Germinal center (tissue), 1 donor: ENCODE measurements at regions not wholly inside any gene's neighbourhood (a gene's known extent, or its start where the extent isn't known, plus 50 kb on each side); places are given as distances from the start of the nearest gene placed in this dataset.
"Not testable (repeated sequence)": the region's sequence is repeated elsewhere in the genome, so short reads cannot be mapped to it uniquely, and the experiment has no call there.

Experiments
- DNase-seq: peaks from one replicate; pipeline ENCODE4 v3.0.0; 2012; ENCODE audit warnings: mixed read lengths, low spot score

DNA sequence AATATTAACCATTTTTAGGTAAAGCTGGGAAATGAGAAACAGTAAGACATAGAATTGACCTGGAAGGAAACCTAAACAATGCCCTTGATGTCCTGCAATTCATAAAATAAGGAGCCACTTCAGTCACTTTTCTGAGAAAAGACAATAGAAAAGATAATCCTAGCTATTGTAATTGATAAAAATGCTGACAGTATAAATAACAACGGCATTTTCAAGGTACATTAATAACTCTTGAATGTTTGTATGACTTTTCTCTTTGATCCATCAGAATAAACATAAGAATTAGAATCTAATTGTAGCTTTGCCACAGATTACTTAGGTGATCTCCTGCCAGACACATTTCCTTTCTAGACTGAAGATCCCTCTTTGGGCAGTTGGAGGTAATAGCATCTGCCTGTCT, 719.5 kb downstream of the SLC4A3 start:
- no peak for DNase-seq

DNA sequence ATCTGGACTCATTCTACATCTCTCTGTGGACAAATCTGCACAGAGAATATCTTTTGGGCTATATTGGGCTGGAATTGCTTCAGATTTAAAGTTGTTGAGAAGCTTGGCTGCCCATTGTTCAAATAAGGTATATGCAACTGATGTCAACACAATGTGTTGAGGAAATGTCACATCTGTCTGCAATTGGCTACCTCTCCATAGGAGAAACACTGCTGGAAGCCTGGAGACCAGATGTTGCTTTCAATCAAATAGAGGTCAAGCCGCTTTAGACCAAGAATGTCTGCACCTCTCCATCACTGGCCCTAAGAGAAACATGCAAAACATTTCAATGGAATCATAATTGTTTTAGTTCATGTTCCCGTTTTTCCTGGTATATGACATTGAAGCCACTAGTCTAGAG, 720.2 kb downstream of the SLC4A3 start:
- no peak for DNase-seq

DNA sequence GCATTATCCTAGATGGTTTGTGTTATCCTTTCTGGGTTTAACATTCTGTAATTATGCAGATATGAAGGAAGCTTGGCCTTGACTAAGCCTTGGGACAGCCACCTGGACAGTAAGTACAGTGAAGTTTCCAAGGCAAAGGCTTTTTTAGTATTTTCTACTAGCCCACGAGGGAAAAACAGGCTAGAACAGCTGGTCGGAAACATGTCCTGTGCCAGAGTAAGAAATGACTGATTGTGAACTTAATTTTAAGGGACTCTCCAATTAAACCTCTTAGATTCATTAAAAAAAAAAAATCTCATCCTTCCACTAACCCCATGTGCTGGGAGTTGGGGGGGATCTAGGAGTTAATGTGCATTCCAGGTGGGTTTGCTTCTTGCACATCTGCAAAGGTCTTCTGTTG, 720.8 kb downstream of the SLC4A3 start:
- DNase-seq = no peak

DNA sequence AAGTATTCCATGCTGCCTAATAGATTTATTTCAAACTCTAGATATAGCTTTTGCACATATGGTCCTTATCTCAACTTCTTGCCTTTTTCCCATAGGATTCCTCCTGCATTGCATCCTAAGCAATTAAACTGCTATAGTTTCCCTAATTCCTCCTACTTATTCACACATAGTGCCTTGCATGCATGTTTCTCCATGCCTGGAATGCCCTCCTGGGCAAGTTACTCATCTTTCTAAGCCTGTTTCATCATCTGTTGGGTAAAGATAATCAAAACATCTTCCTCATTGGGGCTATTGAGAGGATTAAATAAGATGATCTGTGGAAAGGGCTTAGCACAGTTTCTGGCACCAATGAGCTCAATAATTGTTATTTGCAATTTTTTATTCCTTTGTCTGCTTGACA, 726.5 kb downstream of the SLC4A3 start:
- no peak for DNase-seq

DNA sequence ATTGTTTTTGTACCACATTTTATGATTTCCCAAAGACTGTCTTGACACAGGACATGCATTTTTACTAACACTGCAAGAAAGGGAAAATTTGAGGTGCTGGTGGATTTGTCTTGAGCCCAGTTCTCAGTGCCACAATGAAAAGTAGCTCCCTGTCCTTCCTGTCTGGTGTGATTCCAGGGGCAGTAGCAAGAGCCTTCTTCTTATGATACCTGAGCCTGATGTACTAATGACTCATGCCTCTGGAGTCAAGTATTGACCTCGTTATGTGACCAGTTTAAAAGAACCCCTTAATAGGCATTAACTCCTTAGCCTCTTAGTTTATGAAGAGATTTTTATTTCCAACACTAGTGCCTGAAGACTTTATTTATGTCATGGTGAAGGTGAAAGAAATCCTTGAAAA, 728.6 kb downstream of the SLC4A3 start:
- no peak for DNase-seq

DNA sequence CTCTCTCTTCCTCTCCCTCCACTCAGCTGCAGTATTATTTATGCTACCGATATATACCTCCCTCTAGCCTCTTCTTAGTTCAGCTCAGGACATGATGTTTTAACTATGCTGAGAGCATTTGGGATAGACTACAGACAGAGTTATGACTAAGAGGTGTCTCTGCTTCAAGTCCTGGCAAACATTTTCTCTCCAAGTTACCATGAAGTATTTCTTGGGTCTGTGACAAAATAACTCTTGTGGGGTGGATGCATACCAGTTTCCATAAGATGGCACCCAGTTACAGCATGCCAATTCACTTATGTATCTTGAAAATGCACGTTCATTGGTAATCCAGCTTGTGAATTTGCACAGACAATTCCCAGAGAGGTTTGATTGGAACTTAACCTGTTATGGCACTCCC, 737.6 kb downstream of the SLC4A3 start:
- no peak for DNase-seq

DNA sequence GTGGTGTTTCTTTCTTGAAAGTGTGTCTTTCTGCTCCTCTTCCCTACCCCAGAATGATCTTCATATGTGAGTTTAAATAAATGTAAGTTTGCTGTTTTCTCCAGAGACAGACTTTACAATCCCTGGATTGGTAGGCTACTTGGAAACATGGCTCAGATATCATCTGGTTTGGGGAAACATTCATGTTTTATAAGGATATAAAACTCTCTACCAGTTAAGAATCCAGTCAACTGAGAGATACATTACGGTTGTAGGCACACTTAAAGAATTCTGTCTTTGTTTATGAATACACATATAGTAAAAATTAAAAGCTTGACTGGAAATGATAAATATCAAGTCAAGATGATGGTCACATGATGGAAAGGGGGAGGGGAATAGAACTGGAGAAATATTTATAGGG, 739.3 kb downstream of the SLC4A3 start:
- no peak for DNase-seq

DNA sequence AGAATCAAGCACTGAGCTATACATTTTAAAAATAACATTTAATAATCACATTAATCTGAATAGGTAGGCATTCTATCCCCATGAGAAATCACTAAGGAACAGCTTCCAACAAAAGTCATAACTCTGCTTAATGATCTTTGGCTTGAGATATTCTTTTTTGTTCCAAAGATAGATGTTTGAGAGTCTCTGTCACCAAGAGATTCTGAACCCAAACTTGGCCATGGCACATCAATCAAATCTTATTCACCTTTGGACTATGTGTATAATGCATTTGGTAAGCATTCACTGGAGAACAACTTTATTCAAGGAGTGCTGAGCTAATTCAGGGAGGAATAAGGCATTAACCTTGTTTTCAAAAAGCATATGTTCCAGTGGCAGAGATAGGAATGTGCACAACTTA, 743.3 kb downstream of the SLC4A3 start:
- DNase-seq = no peak

DNA sequence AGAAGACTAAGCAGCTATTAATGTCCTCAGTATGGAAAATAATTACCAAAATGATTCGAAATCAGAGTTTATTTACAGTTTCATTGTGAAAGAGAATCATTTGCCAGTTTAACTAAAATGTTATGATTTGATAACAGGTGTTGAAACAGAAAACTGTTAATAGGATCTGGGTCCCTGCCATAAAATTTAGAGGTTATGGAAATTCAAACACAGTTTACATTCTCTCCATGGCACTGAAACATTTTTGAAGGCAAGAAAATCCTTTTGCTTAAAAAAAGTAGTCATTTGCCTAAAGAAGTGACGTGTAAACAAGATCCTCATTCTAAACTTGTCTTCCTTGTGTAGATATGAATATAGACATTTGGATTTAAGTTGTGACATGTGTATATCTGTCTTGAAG, 743.8 kb downstream of the SLC4A3 start:
- no peak for DNase-seq

DNA sequence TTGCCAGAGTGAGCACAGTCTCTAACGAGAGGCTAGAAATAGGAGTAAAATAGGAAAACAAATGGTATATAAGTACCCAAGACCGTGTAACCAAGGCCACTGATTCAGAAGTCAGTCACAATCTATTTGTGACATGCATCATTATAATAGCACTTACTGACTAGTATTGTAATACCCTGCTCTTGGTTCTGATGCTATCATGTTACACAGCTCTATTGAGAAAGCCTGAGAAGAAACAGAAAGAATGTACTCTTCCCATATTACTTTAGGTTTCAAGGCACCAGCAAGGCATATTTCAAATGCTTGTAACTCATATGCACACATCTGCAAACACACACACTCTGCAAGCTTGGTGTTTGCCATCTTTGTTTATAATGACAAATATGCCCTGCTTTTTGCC, 746.4 kb downstream of the SLC4A3 start:
- DNase-seq = no peak

DNA sequence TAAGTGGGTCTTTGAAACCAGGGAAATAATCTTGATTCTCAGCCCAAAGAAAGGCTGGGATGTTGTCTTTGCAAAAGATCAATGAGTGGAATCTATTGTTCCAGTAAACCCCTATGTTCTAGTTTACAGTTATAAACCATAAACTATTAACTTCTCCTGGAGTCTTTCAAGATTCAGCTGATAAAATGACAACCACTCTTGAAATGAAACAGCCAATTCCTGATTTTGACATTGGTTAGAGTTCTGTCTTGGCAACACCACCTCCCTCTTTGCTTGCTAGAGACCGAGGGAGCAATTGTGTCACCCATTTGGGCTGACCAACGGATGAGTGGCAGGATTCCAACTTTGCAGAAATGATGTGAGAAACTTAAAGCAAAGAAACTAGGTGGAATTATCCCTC, 746.9 kb downstream of the SLC4A3 start:
- no peak for DNase-seq

DNA sequence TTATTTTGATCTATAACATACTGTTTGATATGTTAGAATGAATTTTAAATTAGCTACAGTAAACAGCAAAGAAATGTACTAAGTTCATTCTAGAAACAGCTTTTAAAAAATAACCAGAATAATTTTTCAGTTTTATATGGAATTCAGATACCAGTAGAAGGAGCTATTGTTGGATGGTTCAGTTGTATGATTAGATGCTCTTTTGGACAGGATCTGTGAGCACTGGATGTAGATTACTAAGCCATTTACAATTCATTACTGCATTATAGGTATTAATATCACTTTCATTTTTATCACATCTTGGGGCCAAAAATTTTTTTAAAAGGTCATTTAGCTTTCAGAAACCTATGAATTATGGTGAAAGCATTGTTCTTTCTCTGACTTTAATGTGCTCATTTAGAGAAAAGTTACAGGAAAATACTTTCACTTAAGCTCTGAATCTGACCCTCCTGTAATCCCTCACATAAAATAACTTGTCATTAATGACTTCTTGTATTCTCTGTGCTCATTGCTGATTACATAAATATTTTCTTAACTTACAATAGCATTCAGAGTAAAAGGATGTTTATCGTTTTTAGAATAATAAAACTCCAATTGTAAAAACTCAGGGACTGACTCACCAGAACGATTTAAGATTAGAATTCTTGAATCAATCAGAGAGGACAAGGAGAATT, 750.2 kb downstream of the SLC4A3 start:
- no peak for DNase-seq

DNA sequence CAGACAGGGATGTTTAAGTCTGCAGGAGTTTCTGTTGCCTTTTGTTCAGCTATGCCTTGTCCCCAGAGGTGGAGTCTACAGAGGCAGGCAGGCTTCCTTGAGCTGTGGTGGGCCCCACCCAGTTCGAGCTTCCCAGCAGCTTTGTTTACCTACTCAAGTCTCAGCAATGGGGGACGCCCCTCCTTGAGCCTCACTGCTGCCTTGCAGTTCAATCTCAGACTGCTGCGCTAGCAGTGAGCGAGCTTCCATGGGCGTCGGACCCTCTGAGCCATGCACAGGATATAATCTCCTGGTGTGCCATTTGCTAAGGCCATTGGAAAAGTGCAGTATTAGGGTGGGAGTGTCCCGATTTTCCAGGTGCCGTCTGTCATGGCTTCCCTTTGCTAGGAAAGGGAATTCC, 760.3 kb downstream of the SLC4A3 start:
- DNase-seq = not testable (repeated sequence)

DNA sequence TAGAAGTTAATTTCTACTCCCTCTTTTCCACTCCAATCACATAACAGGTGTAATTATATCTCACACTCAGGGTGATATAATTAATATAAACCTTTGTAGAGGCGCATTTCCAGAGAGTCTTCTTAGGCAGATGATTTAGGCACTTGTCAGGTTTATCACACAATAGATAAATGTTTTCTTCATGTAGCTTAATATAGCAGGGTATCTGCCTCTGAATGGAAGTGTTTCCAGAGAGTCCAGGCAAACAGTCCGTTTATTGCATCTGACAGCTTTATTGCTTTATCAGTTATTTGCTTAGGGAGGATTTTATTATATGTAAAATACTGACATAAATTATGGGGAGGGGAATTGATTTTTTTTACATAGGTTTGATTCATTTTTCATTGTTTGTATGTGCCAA, 766.3 kb downstream of the SLC4A3 start:
- no peak for DNase-seq

DNA sequence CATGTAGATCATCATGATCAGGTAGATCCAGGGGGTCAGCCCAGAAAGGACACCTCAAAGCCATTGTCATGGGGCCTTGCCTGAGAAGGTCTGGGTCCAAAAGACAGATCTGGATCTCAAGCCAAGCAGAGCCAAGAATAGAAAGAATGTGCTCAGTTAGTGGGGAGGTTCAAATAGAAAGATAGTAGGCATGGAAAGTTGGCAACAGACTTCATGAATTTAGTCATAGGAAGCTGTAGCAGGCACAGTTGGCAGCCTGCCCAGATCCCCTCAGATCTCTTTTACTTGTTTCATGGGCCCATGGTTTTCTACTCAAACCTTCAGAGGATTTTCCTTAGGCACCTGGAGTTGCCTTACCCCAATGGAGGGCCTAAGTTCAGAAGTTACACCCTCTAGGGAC, 767.0 kb downstream of the SLC4A3 start:
- DNase-seq = no peak

DNA sequence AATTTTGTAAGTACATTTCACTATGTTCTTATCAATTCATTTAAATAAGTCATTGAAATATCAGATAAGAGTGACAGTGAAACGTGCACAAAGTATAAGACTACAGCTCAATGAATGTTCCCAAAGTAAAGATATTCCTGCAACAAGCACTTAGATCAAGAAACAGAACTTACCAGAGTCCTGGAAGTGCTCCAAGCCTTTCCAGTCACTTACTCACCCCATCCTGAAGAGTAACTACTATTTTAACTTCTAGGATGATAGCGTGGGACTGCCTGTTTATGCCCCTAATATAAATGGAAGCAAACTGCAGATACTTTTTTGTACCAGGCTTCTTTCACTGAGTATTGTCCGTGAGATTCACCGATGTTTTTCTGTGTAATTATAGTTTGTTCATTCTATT, 768.9 kb downstream of the SLC4A3 start:
- no peak for DNase-seq

DNA sequence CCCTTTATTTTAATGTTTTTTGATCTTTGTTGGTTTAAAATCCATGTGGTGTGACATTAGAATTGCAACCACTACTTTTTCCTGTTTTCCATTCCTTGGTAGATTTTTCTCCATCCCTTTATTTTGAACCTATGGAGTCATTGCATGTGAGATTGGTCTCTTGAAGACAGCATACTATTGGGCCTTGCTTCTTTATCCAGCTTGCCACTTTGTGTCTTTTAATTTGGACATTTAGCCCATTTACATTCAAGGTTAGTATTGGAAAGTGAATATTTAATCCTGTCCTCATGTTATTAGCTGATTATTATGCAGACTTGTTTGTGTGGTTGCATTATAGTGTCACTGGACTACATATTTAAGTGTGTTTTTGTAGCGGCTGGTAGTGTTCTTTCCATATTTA, 782.9 kb downstream of the SLC4A3 start:
- DNase-seq = no peak

DNA sequence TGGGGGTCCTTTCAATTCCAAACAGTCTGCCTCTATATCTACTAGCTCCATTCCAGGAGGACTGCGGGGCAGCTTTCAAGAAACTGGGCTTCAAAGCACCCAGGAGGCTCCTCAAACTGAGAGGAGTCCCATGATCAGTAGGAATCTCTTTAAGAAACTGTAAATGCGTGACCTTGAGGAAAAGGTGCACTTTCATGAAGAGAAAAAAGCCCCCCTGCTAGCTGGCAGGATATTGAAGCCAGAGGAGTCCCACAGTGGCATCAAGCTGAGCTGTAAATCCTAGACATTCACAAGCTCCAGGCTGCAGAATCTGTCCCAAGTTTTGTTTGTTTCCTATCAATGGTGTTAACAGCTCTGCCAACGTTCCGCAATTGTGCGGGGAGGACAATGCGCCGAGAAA, 790.1 kb downstream of the SLC4A3 start:
- DNase-seq = no peak

DNA sequence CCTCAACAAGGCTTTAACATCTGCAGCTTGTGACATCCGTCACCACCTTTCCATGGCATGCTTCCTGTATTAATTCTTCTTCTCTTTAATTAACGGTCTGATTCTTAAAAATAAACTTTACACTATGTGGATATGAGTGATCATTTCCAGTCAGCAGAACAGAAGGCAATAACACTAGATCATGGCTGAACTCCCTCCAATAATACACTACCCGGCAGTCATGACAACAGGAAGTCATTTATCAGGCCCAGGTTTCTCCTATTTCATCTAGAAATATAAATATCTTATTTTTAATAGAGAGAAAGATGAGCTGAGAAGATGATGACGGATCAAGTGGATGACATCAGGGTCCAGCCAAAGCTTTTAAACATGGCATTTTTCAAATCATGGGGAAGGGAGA, 792.2 kb downstream of the SLC4A3 start:
- no peak for DNase-seq

DNA sequence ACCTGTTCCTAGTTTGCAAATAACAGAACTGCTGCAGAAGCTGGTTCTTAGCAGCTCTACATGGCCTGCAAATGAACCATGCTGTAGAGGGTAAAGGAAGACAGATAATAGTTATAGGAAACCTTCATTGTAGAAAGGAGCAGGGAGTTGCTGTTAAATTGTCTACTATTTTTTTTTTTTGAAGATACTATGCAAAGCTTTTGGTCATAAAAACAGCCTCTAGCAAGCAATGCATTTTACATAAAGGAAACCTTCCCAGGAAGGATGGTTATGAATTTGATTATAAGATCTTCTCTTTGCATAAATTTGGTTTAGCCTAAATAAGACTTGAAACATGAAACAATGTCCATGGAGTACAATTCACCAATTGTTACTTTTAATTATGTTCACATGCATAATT, 793.4 kb downstream of the SLC4A3 start:
- no peak for DNase-seq

DNA sequence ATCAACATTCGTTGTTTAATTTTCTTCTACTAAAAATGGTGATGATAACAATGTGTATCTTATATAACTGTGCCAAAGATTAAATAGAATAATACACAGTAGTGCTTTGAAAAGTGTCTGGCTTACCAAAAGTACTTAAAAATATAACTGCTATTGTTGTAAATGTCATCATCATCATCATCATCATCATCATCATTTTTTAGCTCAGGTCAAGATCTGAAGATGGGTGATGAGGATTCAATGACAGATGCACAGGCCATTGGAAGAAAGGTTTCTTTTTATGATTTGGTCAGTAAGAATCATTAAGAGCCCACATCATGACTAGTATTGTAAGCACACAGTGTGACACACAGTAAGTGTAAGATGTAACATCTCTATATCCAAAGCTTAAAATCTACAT, 795.2 kb downstream of the SLC4A3 start:
- no peak for DNase-seq

DNA sequence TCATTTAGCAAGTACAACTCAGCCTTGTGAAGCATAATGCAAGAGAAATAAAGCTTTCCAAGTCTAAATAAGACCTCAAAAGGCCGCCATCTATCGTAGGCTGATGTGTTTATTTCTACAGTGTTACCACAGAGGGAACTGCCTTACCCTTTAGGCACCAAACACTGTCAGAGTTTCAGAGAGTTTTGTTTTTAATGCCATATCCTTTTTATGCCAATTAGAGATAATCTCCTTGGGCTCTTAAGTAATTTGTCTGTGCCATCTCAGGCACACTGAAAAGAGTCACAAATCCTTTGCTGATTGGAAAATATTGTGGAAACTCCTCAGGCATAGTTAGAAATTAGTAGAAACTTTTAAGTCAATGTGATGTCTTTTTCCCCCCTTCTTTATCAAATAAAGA, 797.1 kb downstream of the SLC4A3 start:
- no peak for DNase-seq

DNA sequence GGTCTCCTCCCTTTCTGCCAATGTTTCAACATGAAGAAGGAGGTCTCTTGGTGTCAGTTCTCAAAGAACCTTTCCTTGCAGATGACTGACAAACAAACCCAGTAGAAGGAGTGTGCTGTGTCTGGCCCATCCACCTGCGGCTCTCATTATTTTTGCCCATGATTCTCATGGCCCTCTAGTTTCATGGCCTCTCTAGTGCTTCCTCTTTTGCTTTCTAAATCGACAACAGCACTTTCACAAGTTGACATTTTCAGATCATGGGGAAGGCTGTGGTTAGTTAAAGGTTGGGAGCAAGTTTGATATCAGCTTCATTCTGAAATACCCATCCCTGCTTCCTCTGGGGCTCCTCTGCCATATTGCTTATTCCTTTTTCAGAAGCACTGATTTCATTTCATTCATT, 805.2 kb downstream of the SLC4A3 start:
- DNase-seq = no peak

DNA sequence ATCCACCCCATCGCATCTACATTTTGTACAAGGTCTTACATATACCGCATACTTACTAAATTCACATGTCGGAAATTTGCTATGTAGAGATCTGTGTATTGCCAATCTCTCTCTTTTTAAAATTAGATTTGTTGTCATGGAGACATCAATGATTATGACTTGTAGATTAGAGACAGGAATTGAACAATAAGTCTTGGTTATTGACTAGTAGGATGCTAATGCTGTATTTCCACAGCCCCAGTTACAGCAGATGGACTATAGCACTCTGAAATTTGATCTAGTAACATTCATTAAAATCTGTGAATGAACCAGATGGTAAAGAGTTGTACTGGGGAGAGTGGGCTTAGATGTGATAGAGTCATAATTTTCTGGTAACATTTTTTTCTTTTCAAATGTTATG, 805.7 kb downstream of the SLC4A3 start:
- no peak for DNase-seq

DNA sequence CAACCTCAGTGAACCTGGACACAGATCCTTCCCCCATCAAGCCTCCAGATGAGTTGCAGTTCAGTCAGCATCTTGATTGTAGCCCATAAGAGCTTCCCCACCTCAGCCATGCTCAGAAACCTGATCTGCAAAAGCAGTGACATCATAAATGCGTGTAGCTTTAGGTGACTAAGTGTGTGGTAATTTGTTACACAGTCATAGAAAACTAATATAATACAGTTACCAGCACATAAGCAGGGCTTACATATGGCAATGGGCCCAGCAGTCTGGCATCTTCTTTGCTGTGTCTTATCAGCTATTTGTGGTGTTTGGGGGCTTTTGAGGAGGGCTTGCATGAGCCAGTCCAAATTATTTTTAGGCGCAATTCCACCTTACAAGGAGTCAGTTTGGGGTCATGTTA, 807.0 kb downstream of the SLC4A3 start:
- DNase-seq = no peak
